HG03571 (cell line): ENCODE measurements at regions not wholly inside any gene's neighbourhood (a gene's known extent, or its start where the extent isn't known, plus 50 kb on each side); places are given as distances from the start of the nearest gene placed in this dataset.
"Not testable (repeated sequence)": the region's sequence is repeated elsewhere in the genome, so short reads cannot be mapped to it uniquely, and the experiment has no call there.

Experiments used
- ATAC-seq: cut with Tn5 transposase; IDR thresholded peaks from one replicate; pipeline ENCODE4 v1.9.1; 2021; ENCODE audit not compliant: unreplicated experiment

DNA sequence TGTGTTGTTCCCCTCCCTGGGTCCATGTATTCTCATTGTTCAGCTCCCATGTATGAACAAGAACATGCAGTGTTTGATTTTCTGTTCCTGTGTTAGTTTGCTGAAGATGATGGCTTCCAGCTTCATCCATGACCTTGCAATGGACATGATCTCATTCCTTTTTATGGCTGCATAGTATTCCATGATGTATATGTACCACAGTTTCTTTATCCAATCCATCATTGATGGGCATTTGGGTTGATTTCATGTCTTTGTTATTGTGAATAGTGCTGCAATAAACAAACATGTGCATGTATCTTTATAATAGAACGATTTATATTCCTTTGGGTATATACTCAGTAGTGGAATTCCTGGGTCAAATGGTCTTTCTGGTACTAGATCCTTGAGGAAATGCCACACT is 65.1 kb upstream of the SLC13A1 start:
- not testable (repeated sequence) for ATAC-seq

DNA sequence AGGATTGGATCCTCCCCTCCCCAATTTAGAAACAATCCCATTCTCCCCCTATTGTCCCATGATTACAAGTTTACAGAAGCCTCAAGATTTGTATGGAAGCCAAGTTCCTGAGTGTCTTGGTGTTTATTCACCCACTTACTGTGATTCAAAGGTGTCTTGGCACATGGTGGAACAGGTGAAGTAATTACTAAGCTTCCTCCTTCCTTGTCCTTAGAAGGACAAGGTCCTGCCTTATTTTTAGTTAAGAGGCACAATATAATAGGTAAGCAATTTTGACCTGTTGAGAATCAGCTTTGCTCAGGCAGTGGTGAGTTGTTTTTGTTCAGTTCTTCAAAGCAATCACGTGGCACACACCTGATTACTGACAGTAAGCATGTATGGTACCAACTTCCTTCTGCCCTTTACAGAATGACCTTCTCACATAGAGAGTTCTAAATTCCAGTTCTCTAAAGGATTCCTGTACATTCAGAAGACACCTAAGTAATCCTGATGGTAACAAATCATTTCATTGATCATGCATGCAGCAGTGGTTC is 60.7 kb upstream of the SLC13A1 start:
- no peak for ATAC-seq

DNA sequence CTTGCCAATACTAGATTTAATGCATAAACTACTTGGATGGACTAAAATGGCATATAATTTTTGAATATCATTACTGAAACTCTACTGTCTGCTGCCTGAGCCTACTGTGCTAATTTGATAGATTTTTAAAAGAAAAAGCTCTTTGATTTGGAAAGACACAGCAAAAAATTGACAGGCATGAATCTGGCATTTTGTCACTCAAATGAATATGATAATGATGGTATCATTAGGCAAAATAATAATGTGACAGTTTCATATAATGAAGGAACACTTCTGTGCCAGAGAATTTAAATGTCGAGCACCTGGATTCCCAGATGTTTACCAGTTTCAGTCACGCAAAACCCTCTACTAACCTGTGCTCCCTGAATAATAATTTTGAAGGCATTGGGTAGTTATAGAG is 60.0 kb upstream of the SLC13A1 start:
- ATAC-seq, result no peak
